ENCODE measurements at regions not wholly inside any gene's neighbourhood (a gene's known extent, or its start where the extent isn't known, plus 50 kb on each side); places are given as distances from the start of the nearest gene placed in this dataset.

GRCh38 chr16:72262711-72263110, 90.8 kb upstream of the PMFBP1 start:
- Histone ChIP-seq H3K36me3 (no peaks in the 10 kb centered on the region), H3K27me3 (no peaks in the 10 kb centered on the region), H3K4me3 (no peak overlapping the region), H3K4me1 (no peaks in the 10 kb centered on the region), H3K27ac (no peak overlapping the region), H3K9me3 (no peaks in the 10 kb centered on the region)
- TF ChIP-seq CTCF (IDR thresholded peaks at IDR 0.05): no peak
- no peak for TF ChIP-seq EP300 (IDR thresholded peaks at IDR 0.05)
- TF ChIP-seq POLR2AphosphoS5 (IDR thresholded peaks at IDR 0.05): no peak
- TF ChIP-seq POLR2A (IDR thresholded peaks at IDR 0.05): no peak
- WGBS, 2 donors: 69 to 80% methylated on average over 1 of the region's 1 CpG
- no peak for ATAC-seq (ENCODE audit: low FRiP score in 2 of 2)
- DNase-seq: no peak

- 91 to 96% methylated on average over 1 of the region's 1 CpG for WGBS, 2 donors
- no peak for ATAC-seq (ENCODE audit: low FRiP score in 2 of 2)
- no peak for TF ChIP-seq POLR2A (IDR thresholded peaks at IDR 0.05)
- no peak for TF ChIP-seq CTCF (IDR thresholded peaks at IDR 0.05)
- no peak for TF ChIP-seq EP300 (IDR thresholded peaks at IDR 0.05)
- no peak for TF ChIP-seq POLR2AphosphoS5 (IDR thresholded peaks at IDR 0.05)
Observed at GRCh38 chr16:72261127-72261526, 89.2 kb upstream of the PMFBP1 start.

GRCh38 chr16:72256398-72257066, 84.6 kb upstream of the PMFBP1 start:
- DNase-seq (no peak), ATAC-seq (ENCODE audit: low FRiP score in 2 of 2) (peak in 1 of 2 donors; percentile 68)
- TF ChIP-seq CTCF (IDR thresholded peaks at IDR 0.05) (no peak), EP300 (IDR thresholded peaks at IDR 0.05) (no peak), POLR2A (IDR thresholded peaks at IDR 0.05) (no peak), POLR2AphosphoS5 (IDR thresholded peaks at IDR 0.05) (no peak)
- Histone ChIP-seq H3K36me3 (no peaks in the 10 kb centered on the region), H3K27me3 (no peaks in the 10 kb centered on the region), H3K27ac (no peak overlapping the region), H3K9me3 (no peaks in the 10 kb centered on the region), H3K4me3 (no peak overlapping the region), H3K4me1 (no peaks in the 10 kb centered on the region)
- WGBS, 2 donors: 65 to 72% methylated on average over 2 of the region's 2 CpGs

More at GRCh38 chr16:72261127-72261526, 89.2 kb upstream of the PMFBP1 start:
- no peak overlapping the region for H3K4me3 ChIP-seq
- no peak overlapping the region for H3K27ac ChIP-seq
- H3K9me3 ChIP-seq: no peaks in the 10 kb centered on the region
- no peak for DNase-seq
- no peaks in the 10 kb centered on the region for H3K4me1 ChIP-seq
- no peaks in the 10 kb centered on the region for H3K27me3 ChIP-seq
- H3K36me3 ChIP-seq: no peaks in the 10 kb centered on the region

- no peak for ATAC-seq (ENCODE audit: low FRiP score in 2 of 2)
- Histone ChIP-seq H3K27ac (no peak overlapping the region), H3K9me3 (no peaks in the 10 kb centered on the region), H3K36me3 (no peaks in the 10 kb centered on the region), H3K4me1 (no peaks in the 10 kb centered on the region), H3K27me3 (no peaks in the 10 kb centered on the region), H3K4me3 (no peak overlapping the region)
- 86 to 88% methylated on average over 1 of the region's 1 CpG for WGBS, 2 donors
- no peak for DNase-seq
- TF ChIP-seq POLR2AphosphoS5 (IDR thresholded peaks at IDR 0.05) (no peak), POLR2A (IDR thresholded peaks at IDR 0.05) (no peak), EP300 (IDR thresholded peaks at IDR 0.05) (no peak), CTCF (IDR thresholded peaks at IDR 0.05) (no peak)
Observed at GRCh38 chr16:72255786-72256185, 83.8 kb upstream of the PMFBP1 start.

GRCh38 chr16:72247821-72248253, 75.9 kb upstream of the PMFBP1 start:
- ATAC-seq (ENCODE audit: low FRiP score in 2 of 2): peak in 1 of 2 donors; percentile 53
- Histone ChIP-seq H3K27ac (no peak overlapping the region), H3K4me3 (no peak overlapping the region), H3K36me3 (no peaks in the 10 kb centered on the region), H3K4me1 (no peaks in the 10 kb centered on the region), H3K27me3 (no peaks in the 10 kb centered on the region), H3K9me3 (no peaks in the 10 kb centered on the region)
- DNase-seq: no peak
- WGBS, 2 donors: 72 to 82% methylated on average over 5 of the region's 5 CpGs
- TF ChIP-seq POLR2A (IDR thresholded peaks at IDR 0.05): no peak
- TF ChIP-seq EP300 (IDR thresholded peaks at IDR 0.05): no peak
- TF ChIP-seq POLR2AphosphoS5 (IDR thresholded peaks at IDR 0.05): no peak
- no peak for TF ChIP-seq CTCF (IDR thresholded peaks at IDR 0.05)

Measured in upper lobe of left lung (tissue), 6 donors.